ENCODE measurements at regions not wholly inside any gene's neighbourhood (a gene's known extent, or its start where the extent isn't known, plus 50 kb on each side); places are given as distances from the start of the nearest gene placed in this dataset.

DNA sequence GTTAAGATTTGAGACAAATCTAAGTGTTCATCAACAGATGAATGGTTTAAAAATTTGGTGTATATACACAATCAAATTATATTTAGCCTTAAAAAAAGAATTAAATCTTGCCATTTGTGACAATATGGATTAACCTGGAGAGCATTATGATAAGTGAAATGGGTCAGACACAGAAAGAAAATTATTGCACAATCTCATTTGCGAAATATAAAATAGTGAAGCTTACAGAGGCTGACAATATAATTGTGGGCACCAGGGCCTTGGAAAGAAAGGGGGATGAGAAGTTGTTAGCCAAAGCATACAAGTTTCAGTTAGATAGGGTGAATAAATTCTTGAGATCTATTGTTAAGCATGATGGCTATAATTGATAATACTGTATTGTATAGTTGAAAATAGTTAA is 883.0 kb downstream of the TECRL start:
- in situ Hi-C loops (cut with HindIII; ENCODE audit: extremely low pct_ligation_motif_present, low pct_unique_long_range_greater_than_20kb), result no loop called here
- POLR2A ChIA-PET, result no interaction called here
- no peak overlapping the region for H3K27ac ChIP-seq (ENCODE audit: extremely low read length, insufficient read depth, low read length)
- no peaks in the 10 kb centered on the region for H4K20me1 ChIP-seq (ENCODE audit: insufficient read depth, low read length)
- no peaks in the 10 kb centered on the region; a peak in 1 of 5 replicates for H3K27me3 ChIP-seq (ENCODE audit: control insufficient read depth in 1 of 2, insufficient read depth in 2 of 2, low read length in 2 of 2)
- H3K4me3 ChIP-seq (replicated peaks in 1 of 3; ENCODE audit: insufficient read depth in 1 of 3, low read depth in 2 of 3, low read length in 3 of 3), result no peak overlapping the region
- 0% methylated on average over 1 of the region's 1 CpG for WGBS (ENCODE audit: low lambda C conversion rate)
- no TSS peak for BruUV-seq (replicated peaks)
- no peak overlapping the region for H3K9ac ChIP-seq (ENCODE audit: insufficient read depth, low read depth, low read length)
- no peaks in the 10 kb centered on the region for H3K4me1 ChIP-seq (ENCODE audit: insufficient read depth, low read length)
- no peak overlapping the region for H2AFZ ChIP-seq (ENCODE audit: low read length)
- DNase-seq (ENCODE audit: low spot score), result no peak
- H3K4me2 ChIP-seq (ENCODE audit: low read depth, low read length), result no peak overlapping the region
- FAIRE-seq, result no peak
- no peak for ATAC-seq
- no peaks in the 10 kb centered on the region for H3K36me3 ChIP-seq (replicated peaks in 1 of 2; ENCODE audit: control insufficient read depth in 1 of 2, insufficient read depth in 2 of 2, low read length in 2 of 2)
- TF ChIP-seq ARNT (IDR thresholded peaks at IDR 0.05) (no peak), CEBPB (IDR thresholded peaks at IDR 0.05; ENCODE audit: borderline replicate concordance, low read depth, low read length) (peak; percentile 76)
- intact Hi-C loops (cut with micrococcal nuclease; ENCODE audit: unreplicated experiment), result no loop called here
- no peaks in the 10 kb centered on the region for H3K9me3 ChIP-seq (ENCODE audit: low read length)
- CTCF ChIA-PET (ENCODE audit: low intra/inter-chr PET ratio, low total read pairs), result no interaction called here
- no peaks in the 10 kb centered on the region for H3K79me2 ChIP-seq (ENCODE audit: insufficient read depth, low read length)

DNA sequence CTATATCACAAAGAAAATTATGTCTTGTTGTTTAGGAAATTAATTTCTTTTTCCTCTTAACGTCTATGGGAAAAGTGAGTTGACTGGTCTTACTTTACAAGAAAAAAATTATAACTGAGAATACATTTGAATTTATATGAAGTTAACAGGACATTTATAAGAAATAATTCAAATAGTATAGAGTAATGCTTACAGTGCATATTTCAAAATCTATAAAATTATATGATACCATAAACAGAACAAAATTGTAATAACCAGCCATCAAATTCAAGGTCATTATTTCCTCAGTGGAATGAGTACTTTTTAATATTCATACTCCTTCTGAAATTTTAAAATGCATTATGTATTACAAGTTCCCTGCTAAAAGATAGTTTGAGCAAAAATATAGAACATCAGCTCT is 884.5 kb downstream of the TECRL start:
- Histone ChIP-seq H3K79me2 (ENCODE audit: insufficient read depth, low read length) (no peaks in the 10 kb centered on the region), H3K36me3 (replicated peaks in 1 of 2; ENCODE audit: control insufficient read depth in 1 of 2, insufficient read depth in 2 of 2, low read length in 2 of 2) (no peaks in the 10 kb centered on the region), H3K27ac (ENCODE audit: extremely low read length, insufficient read depth, low read length) (no peak overlapping the region), H3K4me1 (ENCODE audit: insufficient read depth, low read length) (no peaks in the 10 kb centered on the region), H3K9me3 (ENCODE audit: low read length) (no peaks in the 10 kb centered on the region), H2AFZ (ENCODE audit: low read length) (no peak overlapping the region), H4K20me1 (ENCODE audit: insufficient read depth, low read length) (no peaks in the 10 kb centered on the region), H3K9ac (ENCODE audit: insufficient read depth, low read depth, low read length) (no peak overlapping the region), H3K27me3 (ENCODE audit: control insufficient read depth in 1 of 2, insufficient read depth in 2 of 2, low read length in 2 of 2) (no peaks in the 10 kb centered on the region; a peak in 1 of 5 replicates), H3K4me3 (replicated peaks in 1 of 3; ENCODE audit: insufficient read depth in 1 of 3, low read depth in 2 of 3, low read length in 3 of 3) (no peak overlapping the region), H3K4me2 (ENCODE audit: low read depth, low read length) (no peak overlapping the region)
- ATAC-seq (no peak), FAIRE-seq (no peak), DNase-seq (ENCODE audit: low spot score) (no peak)
- whole genome bisulfite sequencing (ENCODE audit: low lambda C conversion rate), result 0% methylated on average over 1 of the region's 1 CpG
- BruUV-seq (replicated peaks), result no TSS peak
- peak; percentile 16; the same call in 1 of the 2 replicates for TF ChIP-seq MAFF (IDR thresholded peaks at IDR 0.05; ENCODE audit: low read depth, low read length)
- TF ChIP-seq MAFK (conservative IDR thresholded peaks at IDR 0.05 in 1 of 2, IDR thresholded peaks at IDR 0.05 in 1 of 2; ENCODE audit: low read length in 2 of 2), result peak in 1 of 2 experiments; percentile 63; a peak in 2 of 4 replicates
- TF ChIP-seq, protein P1, sequence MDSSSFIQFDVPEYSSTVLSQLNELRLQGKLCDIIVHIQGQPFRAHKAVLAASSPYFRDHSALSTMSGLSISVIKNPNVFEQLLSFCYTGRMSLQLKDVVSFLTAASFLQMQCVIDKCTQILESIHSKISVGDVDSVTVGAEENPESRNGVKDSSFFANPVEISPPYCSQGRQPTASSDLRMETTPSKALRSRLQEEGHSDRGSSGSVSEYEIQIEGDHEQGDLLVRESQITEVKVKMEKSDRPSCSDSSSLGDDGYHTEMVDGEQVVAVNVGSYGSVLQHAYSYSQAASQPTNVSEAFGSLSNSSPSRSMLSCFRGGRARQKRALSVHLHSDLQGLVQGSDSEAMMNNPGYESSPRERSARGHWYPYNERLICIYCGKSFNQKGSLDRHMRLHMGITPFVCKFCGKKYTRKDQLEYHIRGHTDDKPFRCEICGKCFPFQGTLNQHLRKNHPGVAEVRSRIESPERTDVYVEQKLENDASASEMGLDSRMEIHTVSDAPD (CRISPR knock-in tag; IDR thresholded peaks at IDR 0.05), result no peak
- ChIA-PET POLR2A (no interaction called here), CTCF (ENCODE audit: low intra/inter-chr PET ratio, low total read pairs) (no interaction called here)
- in situ Hi-C loops (cut with HindIII; ENCODE audit: extremely low pct_ligation_motif_present, low pct_unique_long_range_greater_than_20kb) (no loop called here), intact Hi-C loops (cut with micrococcal nuclease; ENCODE audit: unreplicated experiment) (no loop called here)

Measured in HepG2 (cell line).